ENCODE measurements at regions not wholly inside any gene's neighbourhood (a gene's known extent, or its start where the extent isn't known, plus 50 kb on each side); places are given as distances from the start of the nearest gene placed in this dataset.

- TF ChIP-seq, protein P1, sequence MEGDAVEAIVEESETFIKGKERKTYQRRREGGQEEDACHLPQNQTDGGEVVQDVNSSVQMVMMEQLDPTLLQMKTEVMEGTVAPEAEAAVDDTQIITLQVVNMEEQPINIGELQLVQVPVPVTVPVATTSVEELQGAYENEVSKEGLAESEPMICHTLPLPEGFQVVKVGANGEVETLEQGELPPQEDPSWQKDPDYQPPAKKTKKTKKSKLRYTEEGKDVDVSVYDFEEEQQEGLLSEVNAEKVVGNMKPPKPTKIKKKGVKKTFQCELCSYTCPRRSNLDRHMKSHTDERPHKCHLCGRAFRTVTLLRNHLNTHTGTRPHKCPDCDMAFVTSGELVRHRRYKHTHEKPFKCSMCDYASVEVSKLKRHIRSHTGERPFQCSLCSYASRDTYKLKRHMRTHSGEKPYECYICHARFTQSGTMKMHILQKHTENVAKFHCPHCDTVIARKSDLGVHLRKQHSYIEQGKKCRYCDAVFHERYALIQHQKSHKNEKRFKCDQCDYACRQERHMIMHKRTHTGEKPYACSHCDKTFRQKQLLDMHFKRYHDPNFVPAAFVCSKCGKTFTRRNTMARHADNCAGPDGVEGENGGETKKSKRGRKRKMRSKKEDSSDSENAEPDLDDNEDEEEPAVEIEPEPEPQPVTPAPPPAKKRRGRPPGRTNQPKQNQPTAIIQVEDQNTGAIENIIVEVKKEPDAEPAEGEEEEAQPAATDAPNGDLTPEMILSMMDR (IDR thresholded peaks at IDR 0.05; ENCODE audit: insufficient read depth, low read depth, low read length, missing control alignments) = no peak
- no peak for DNase-seq (ENCODE audit: low read depth)
- H3K4me3 ChIP-seq (ENCODE audit: low read length) = no peak overlapping the region
Measured at GRCh38 chr5:162299793-162300192, 232.2 kb downstream of the GABRG2 start.

- TF ChIP-seq, protein P1 (IDR thresholded peaks at IDR 0.05; ENCODE audit: insufficient read depth, low read depth, low read length, missing control alignments) = no peak
- no peak overlapping the region for H3K4me3 ChIP-seq (ENCODE audit: low read length)
- DNase-seq (ENCODE audit: low read depth) = no peak
Measured at GRCh38 chr5:162301356-162301755, 233.8 kb downstream of the GABRG2 start.

DNA sequence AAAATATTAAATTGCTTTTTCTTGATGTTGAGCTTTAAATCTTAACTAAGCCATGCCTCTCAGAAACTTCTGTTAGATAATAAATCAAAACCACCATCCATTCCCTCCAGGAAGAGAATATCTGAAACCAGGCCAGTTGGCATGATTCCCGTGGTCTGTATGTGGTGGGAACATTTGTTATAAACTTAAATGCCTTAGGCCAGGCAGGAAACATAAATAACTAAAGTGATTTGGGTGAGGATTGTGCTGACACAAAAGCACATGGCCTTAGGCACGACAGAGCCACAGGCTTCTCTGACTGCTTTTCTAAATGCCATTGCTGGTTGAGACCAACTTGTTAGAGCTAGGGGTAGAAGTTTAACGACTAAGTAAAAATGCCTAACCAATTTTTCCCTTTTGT, 255.9 kb downstream of the GABRG2 start:
- TF ChIP-seq, protein P1 (IDR thresholded peaks at IDR 0.05; ENCODE audit: insufficient read depth, low read depth, low read length, missing control alignments) = no peak
- DNase-seq (ENCODE audit: low read depth) = no peak
- H3K4me3 ChIP-seq (ENCODE audit: low read length) = no peak overlapping the region

- TF ChIP-seq, protein P1 (IDR thresholded peaks at IDR 0.05; ENCODE audit: insufficient read depth, low read depth, low read length, missing control alignments) = no peak
- H3K4me3 ChIP-seq (ENCODE audit: low read length) = no peak overlapping the region
- DNase-seq (ENCODE audit: low read depth) = no peak
Measured at GRCh38 chr5:162324328-162324727, 256.8 kb downstream of the GABRG2 start.

DNA sequence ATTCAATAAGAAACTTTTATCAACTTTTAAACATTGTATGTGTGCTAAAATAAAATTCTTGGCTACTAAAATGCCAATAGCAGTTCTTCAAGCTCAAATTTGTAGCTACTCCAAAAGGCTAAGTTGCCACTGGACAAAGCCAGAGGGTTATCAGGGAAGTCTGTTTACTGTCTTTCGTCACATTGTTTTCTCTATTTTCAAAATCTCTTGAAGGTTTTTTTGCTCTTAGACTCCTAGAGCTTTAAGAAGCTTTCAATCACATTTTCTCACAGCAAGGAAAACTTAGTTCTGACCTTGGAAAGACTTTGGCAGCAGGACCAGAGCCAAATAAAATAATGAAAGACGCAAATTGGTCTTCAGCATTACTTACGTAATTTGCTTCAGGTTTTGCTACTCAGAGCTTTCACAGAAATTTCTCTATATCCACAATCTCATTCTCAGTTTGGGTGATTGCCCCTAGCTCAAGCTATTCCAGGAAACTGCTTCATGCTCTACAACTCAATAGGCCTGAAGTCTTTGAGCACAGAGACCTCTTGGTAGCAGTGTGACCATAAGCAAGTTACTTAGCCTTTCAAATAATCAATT, 257.7 kb downstream of the GABRG2 start:
- TF ChIP-seq, protein P1 (IDR thresholded peaks at IDR 0.05; ENCODE audit: insufficient read depth, low read depth, low read length, missing control alignments) = no peak
- H3K4me3 ChIP-seq (ENCODE audit: low read length) = no peak overlapping the region
- DNase-seq (ENCODE audit: low read depth) = no peak

- no peak overlapping the region for H3K4me3 ChIP-seq (ENCODE audit: low read length)
- DNase-seq (ENCODE audit: low read depth) = no peak
- TF ChIP-seq, protein P1 (IDR thresholded peaks at IDR 0.05; ENCODE audit: insufficient read depth, low read depth, low read length, missing control alignments) = no peak
Measured at GRCh38 chr5:162334944-162335343, 267.4 kb downstream of the GABRG2 start.

- no peak for DNase-seq (ENCODE audit: low read depth)
- no peak overlapping the region for H3K4me3 ChIP-seq (ENCODE audit: low read length)
- TF ChIP-seq, protein P1 (IDR thresholded peaks at IDR 0.05; ENCODE audit: insufficient read depth, low read depth, low read length, missing control alignments) = no peak
Measured at GRCh38 chr5:162360373-162360931, 292.9 kb downstream of the GABRG2 start.

All from epithelial cell of esophagus (primary cell).